ENCODE measurements at regions not wholly inside any gene's neighbourhood (a gene's known extent, or its start where the extent isn't known, plus 50 kb on each side); places are given as distances from the start of the nearest gene placed in this dataset.
"Not testable (repeated sequence)": the region's sequence is repeated elsewhere in the genome, so short reads cannot be mapped to it uniquely, and the experiment has no call there.

DNA sequence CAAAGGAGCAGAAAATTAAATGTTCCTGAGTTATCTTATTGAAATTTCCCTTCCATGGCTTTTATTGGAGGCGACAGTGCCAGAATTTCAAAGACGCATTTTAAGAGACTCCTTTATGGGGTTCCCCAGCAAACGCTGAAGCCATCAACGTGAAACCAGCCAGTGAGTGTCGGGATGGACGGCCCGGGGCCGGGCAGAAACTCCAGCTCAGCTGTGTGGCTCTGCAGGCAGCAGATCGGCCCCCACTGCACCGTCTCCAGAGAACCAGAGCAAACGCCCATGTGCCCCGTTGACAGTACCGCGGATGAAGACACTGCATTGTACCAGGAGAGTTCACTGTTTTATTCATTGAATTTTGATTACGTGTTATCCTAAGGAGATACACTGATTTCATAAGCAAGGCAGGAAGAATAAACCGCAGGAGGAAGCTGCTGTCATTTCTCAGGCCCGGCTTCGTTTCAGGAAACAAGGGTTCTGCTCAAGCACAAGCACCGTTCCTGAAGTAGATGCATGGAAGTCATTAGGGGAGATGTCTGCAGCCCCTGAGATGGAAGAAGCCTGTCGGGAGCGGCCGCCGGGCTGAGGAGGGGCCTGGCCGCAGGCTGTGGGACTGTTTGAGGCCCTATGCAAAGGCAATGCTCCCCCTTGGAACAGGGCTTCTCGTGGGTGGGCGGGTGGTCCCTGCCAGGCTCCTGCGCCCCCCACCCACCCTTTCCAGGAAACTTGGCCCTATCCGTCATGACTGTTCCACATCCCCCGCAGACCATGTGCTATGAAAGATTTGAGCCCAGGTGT is 639.7 kb downstream of the TBC1D22A start:
- in situ Hi-C loops (cut with HindIII; ENCODE audit: low sequenced_read_pairs): no loop called here
- TF ChIP-seq CTCF (IDR thresholded peaks at IDR 0.05; ENCODE audit: low read depth, low read length, missing control alignments): no peak
- no peak for DNase-seq (ENCODE audit: low read depth)
- H3K4me3 ChIP-seq (ENCODE audit: low read depth, low read length): no peak overlapping the region

GRCh38 chr22:47401592-47401898 is 639.1 kb downstream of the TBC1D22A start:
- DNase-seq (ENCODE audit: low read depth): no peak
- in situ Hi-C loops (cut with HindIII; ENCODE audit: low sequenced_read_pairs): no loop called here
- H3K4me3 ChIP-seq (ENCODE audit: low read depth, low read length): no peak overlapping the region
- no peak for TF ChIP-seq CTCF (IDR thresholded peaks at IDR 0.05; ENCODE audit: low read depth, low read length, missing control alignments)

GRCh38 chr22:47400701-47401591 is 638.5 kb downstream of the TBC1D22A start:
- no peak for TF ChIP-seq CTCF (IDR thresholded peaks at IDR 0.05; ENCODE audit: low read depth, low read length, missing control alignments)
- in situ Hi-C loops (cut with HindIII; ENCODE audit: low sequenced_read_pairs): no loop called here
- DNase-seq (ENCODE audit: low read depth): no peak

DNA sequence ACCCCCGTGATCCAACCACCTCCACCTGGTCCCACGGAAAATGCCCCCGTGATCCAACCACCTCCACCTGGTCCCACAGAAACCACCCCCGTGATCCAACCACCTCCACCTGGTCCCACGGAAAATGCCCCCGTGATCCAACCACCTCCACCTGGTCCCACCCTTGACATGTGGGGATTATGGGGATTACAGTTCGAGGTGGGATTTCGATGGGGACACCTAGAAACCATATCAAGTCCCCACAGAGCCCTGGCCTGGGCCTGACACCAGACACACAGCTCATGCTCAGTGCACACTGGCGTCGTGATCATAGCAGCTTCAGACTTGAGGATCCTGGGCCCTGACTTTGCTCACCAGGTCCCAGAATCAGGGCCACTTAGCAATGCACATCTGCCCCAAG is 637.7 kb downstream of the TBC1D22A start:
- DNase-seq (ENCODE audit: low read depth); H3K4me3 ChIP-seq (ENCODE audit: low read depth, low read length); in situ Hi-C loops (cut with HindIII; ENCODE audit: low sequenced_read_pairs): not testable (repeated sequence)

More at GRCh38 chr22:47400701-47401591, 638.5 kb downstream of the TBC1D22A start:
- H3K4me3 ChIP-seq (ENCODE audit: low read depth, low read length): no peak overlapping the region

GRCh38 chr22:47398921-47399790 is 636.7 kb downstream of the TBC1D22A start:
- no peak for DNase-seq (ENCODE audit: low read depth)
- in situ Hi-C loops (cut with HindIII; ENCODE audit: low sequenced_read_pairs): no loop called here
- no peak overlapping the region for H3K4me3 ChIP-seq (ENCODE audit: low read depth, low read length)
- TF ChIP-seq CTCF (IDR thresholded peaks at IDR 0.05; ENCODE audit: low read depth, low read length, missing control alignments): no peak

- in situ Hi-C loops (cut with HindIII; ENCODE audit: low sequenced_read_pairs): no loop called here
- no peak for DNase-seq (ENCODE audit: low read depth)
- no peak overlapping the region for H3K4me3 ChIP-seq (ENCODE audit: low read depth, low read length)
- TF ChIP-seq CTCF (IDR thresholded peaks at IDR 0.05; ENCODE audit: low read depth, low read length, missing control alignments): no peak
Observed at GRCh38 chr22:47398491-47398890, 636.0 kb downstream of the TBC1D22A start.
